ENCODE measurements at regions not wholly inside any gene's neighbourhood (a gene's known extent, or its start where the extent isn't known, plus 50 kb on each side); places are given as distances from the start of the nearest gene placed in this dataset.
A peak's percentile ranks its signal among the peaks of the same experiment; 100 is the strongest.
"Not testable (repeated sequence)": the region's sequence is repeated elsewhere in the genome, so short reads cannot be mapped to it uniquely, and the experiment has no call there.

- Histone ChIP-seq H3K36me3 (ENCODE audit: control insufficient read depth, insufficient read depth, low read length) (no peaks in the 10 kb centered on the region), H3K4me3 (ENCODE audit: insufficient read depth, low read depth, low read length) (peak overlapping the region; percentile 39), H3K27ac (ENCODE audit: insufficient read depth, low read depth, low read length, poor library complexity, severe bottlenecking) (no peak overlapping the region), H3K9me3 (ENCODE audit: control insufficient read depth, low read length) (no peaks in the 10 kb centered on the region), H3K27me3 (ENCODE audit: control insufficient read depth, insufficient read depth, low read length, poor library complexity, severe bottlenecking) (peaks cover 47% of the 10 kb centered on the region), H3K4me1 (ENCODE audit: control insufficient read depth, insufficient read depth, low read length) (no peaks in the 10 kb centered on the region)
- WGBS, 2 experiments, result 0% methylated on average over 44 of the region's 44 CpGs
These were observed 86.5 kb upstream of the CCDC180 start for GRCh38 chr9:97220894-97221477.

DNA sequence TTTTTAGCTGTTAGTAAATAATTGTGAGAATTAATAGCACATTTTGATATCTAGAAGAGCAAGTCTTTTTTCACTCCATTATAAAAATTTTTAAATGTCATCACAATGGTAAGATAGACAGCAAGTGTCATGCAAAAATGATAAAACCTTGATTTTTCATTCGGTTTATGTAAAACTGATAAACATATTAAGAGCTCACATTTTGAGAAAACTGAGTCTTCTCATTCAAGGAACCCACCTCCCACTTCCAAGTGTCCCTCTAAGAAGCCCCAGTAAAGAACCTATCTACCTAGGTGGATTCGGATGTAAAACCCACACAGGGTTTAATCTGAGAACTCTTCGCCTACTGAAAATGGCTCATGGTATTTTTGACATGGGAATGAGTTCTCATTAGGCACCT, 87.1 kb upstream of the CCDC180 start:
- H3K27me3 ChIP-seq (ENCODE audit: control insufficient read depth, insufficient read depth, low read length, poor library complexity, severe bottlenecking), result peaks cover 51% of the 10 kb centered on the region
- H3K9me3 ChIP-seq (ENCODE audit: control insufficient read depth, low read length); H3K4me3 ChIP-seq (ENCODE audit: insufficient read depth, low read depth, low read length); H3K36me3 ChIP-seq (ENCODE audit: control insufficient read depth, insufficient read depth, low read length); H3K4me1 ChIP-seq (ENCODE audit: control insufficient read depth, insufficient read depth, low read length); H3K27ac ChIP-seq (ENCODE audit: insufficient read depth, low read depth, low read length, poor library complexity, severe bottlenecking): not testable (repeated sequence)
- 17 to 20% methylated on average over 1 to 3 of the region's 3 CpGs for WGBS, 2 experiments

DNA sequence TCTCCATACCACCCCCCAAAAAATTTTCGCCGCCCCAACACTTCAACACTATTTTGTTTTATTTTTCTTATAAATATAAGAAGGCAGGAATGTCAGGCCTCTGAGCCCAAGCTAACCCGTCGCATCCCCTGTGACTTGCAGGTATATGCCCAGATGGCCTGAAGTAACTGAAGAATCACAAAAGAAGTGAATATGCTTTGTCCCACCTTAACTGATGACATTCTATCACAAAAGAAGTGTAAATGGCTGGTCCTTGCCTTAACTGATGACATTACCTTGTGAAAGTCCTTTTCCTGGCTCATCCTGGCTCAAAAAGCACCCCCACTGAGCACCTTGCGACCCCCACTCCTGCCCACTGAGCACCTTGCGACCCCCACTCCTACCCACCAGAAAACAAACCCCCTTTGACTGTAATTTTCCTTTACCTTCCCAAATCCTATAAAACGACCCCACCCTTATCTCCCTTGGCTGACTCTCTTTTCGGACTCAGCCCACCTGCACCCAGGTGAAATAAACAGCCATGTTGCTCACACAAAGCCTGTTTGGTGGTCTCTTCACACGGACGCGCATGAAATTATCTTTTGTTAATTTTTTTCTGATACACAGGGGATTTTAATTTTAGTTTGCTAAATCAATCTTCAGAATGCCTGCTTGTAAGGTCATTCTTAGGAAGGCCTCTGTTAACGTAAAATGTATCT, 87.9 kb upstream of the CCDC180 start:
- not testable (repeated sequence) for H3K4me1 ChIP-seq (ENCODE audit: control insufficient read depth, insufficient read depth, low read length); H3K36me3 ChIP-seq (ENCODE audit: control insufficient read depth, insufficient read depth, low read length); H3K4me3 ChIP-seq (ENCODE audit: insufficient read depth, low read depth, low read length); H3K27ac ChIP-seq (ENCODE audit: insufficient read depth, low read depth, low read length, poor library complexity, severe bottlenecking); H3K9me3 ChIP-seq (ENCODE audit: control insufficient read depth, low read length)
- peaks cover 53% of the 10 kb centered on the region for H3K27me3 ChIP-seq (ENCODE audit: control insufficient read depth, insufficient read depth, low read length, poor library complexity, severe bottlenecking)
- WGBS, 2 experiments, result 30 to 36% methylated on average over 4 to 10 of the region's 12 CpGs

DNA sequence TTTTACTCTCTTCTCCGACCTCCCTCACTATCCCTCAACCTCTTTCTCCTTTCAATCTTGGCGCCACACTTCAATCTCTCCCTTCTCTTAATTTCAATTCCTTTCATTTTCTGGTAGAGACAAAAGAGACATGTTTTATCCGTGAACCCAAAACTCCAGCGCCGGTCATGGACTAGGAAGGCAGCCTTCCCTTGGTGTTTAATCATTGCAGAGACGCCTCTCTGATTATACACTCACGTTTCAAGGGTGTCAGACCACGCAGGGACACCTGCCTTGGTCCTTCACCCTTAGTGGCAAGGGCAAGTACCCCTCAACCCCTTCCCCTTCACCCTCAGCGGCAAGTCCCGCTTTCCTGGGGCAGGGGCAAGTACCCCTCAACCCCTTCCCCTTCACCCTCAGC, 92.3 kb upstream of the CCDC180 start:
- H3K36me3 ChIP-seq (ENCODE audit: control insufficient read depth, insufficient read depth, low read length); H3K4me1 ChIP-seq (ENCODE audit: control insufficient read depth, insufficient read depth, low read length); H3K9me3 ChIP-seq (ENCODE audit: control insufficient read depth, low read length); H3K27ac ChIP-seq (ENCODE audit: insufficient read depth, low read depth, low read length, poor library complexity, severe bottlenecking); H3K4me3 ChIP-seq (ENCODE audit: insufficient read depth, low read depth, low read length): not testable (repeated sequence)
- 63 to 72% methylated on average over 8 of the region's 10 CpGs for WGBS, 2 experiments
- peaks cover 15% of the 10 kb centered on the region for H3K27me3 ChIP-seq (ENCODE audit: control insufficient read depth, insufficient read depth, low read length, poor library complexity, severe bottlenecking)

DNA sequence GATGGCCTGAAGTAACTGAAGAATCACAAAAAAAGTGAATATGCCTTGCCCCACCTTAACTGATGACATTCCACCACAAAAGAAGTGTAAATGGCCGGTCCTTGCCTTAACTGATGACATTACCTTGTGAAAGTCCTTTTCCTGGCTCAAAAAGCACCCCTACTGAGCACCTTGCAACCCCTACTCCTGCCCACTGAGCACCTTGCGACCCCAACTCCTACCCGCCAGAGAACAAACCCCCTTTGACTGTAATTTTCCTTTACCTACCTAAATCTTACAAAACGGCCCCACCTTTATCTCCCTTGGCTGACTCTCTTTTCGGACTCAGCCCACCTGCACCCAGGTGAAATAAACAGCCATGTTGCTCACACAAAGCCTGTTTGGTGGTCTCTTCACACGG, 92.9 kb upstream of the CCDC180 start:
- not testable (repeated sequence) for H3K9me3 ChIP-seq (ENCODE audit: control insufficient read depth, low read length); H3K36me3 ChIP-seq (ENCODE audit: control insufficient read depth, insufficient read depth, low read length); H3K27me3 ChIP-seq (ENCODE audit: control insufficient read depth, insufficient read depth, low read length, poor library complexity, severe bottlenecking); H3K27ac ChIP-seq (ENCODE audit: insufficient read depth, low read depth, low read length, poor library complexity, severe bottlenecking); H3K4me1 ChIP-seq (ENCODE audit: control insufficient read depth, insufficient read depth, low read length); H3K4me3 ChIP-seq (ENCODE audit: insufficient read depth, low read depth, low read length)
- 60 to 74% methylated on average over 6 of the region's 6 CpGs for WGBS, 2 experiments

DNA sequence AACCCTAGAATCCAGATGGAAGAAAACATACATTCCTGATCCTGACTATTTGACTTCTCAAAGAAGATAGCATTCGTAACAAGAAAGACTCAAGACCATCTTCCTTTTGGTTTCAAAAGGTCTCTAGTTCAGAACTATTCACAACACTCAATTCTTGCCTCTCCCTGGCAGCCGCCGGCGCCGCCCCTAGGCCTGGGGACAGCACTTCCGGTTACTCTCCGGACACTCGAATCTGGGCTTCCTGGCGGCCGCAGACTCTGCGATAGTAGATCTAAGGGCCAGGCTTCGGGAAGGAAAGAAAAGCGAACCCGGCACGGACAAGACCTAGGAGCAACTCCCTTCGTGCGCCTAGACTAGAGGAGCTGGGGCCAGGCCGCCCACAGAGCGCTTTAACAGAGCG, 107.8 kb upstream of the CCDC180 start:
- not testable (repeated sequence) for H3K27me3 ChIP-seq (ENCODE audit: control insufficient read depth, insufficient read depth, low read length, poor library complexity, severe bottlenecking); H3K27ac ChIP-seq (ENCODE audit: insufficient read depth, low read depth, low read length, poor library complexity, severe bottlenecking); H3K36me3 ChIP-seq (ENCODE audit: control insufficient read depth, insufficient read depth, low read length); H3K4me3 ChIP-seq (ENCODE audit: insufficient read depth, low read depth, low read length); H3K9me3 ChIP-seq (ENCODE audit: control insufficient read depth, low read length); H3K4me1 ChIP-seq (ENCODE audit: control insufficient read depth, insufficient read depth, low read length)
- WGBS, 2 experiments, result 93 to 95% methylated on average over 9 to 13 of the region's 20 CpGs

- 89 to 97% methylated on average over 4 of the region's 4 CpGs for WGBS, 2 experiments
- H3K36me3 ChIP-seq (ENCODE audit: control insufficient read depth, insufficient read depth, low read length); H3K4me3 ChIP-seq (ENCODE audit: insufficient read depth, low read depth, low read length); H3K4me1 ChIP-seq (ENCODE audit: control insufficient read depth, insufficient read depth, low read length); H3K27ac ChIP-seq (ENCODE audit: insufficient read depth, low read depth, low read length, poor library complexity, severe bottlenecking); H3K9me3 ChIP-seq (ENCODE audit: control insufficient read depth, low read length); H3K27me3 ChIP-seq (ENCODE audit: control insufficient read depth, insufficient read depth, low read length, poor library complexity, severe bottlenecking): not testable (repeated sequence)
These were observed 113.7 kb upstream of the CCDC180 start for GRCh38 chr9:97193767-97194166.

GRCh38 chr9:97188545-97188944, 118.9 kb upstream of the CCDC180 start:
- Histone ChIP-seq H3K4me3 (ENCODE audit: insufficient read depth, low read depth, low read length) (no peak overlapping the region), H3K9me3 (ENCODE audit: control insufficient read depth, low read length) (no peaks in the 10 kb centered on the region), H3K4me1 (ENCODE audit: control insufficient read depth, insufficient read depth, low read length) (no peaks in the 10 kb centered on the region), H3K27me3 (ENCODE audit: control insufficient read depth, insufficient read depth, low read length, poor library complexity, severe bottlenecking) (no peaks in the 10 kb centered on the region), H3K27ac (ENCODE audit: insufficient read depth, low read depth, low read length, poor library complexity, severe bottlenecking) (no peak overlapping the region), H3K36me3 (ENCODE audit: control insufficient read depth, insufficient read depth, low read length) (no peaks in the 10 kb centered on the region)
- WGBS, 2 experiments, result 83 to 94% methylated on average over 3 of the region's 3 CpGs

GRCh38 chr9:97187706-97188105, 119.8 kb upstream of the CCDC180 start:
- 91 to 100% methylated on average over 1 of the region's 1 CpG for WGBS, 2 experiments
- H3K27me3 ChIP-seq (ENCODE audit: control insufficient read depth, insufficient read depth, low read length, poor library complexity, severe bottlenecking); H3K4me1 ChIP-seq (ENCODE audit: control insufficient read depth, insufficient read depth, low read length); H3K4me3 ChIP-seq (ENCODE audit: insufficient read depth, low read depth, low read length); H3K27ac ChIP-seq (ENCODE audit: insufficient read depth, low read depth, low read length, poor library complexity, severe bottlenecking); H3K9me3 ChIP-seq (ENCODE audit: control insufficient read depth, low read length); H3K36me3 ChIP-seq (ENCODE audit: control insufficient read depth, insufficient read depth, low read length): not testable (repeated sequence)

DNA sequence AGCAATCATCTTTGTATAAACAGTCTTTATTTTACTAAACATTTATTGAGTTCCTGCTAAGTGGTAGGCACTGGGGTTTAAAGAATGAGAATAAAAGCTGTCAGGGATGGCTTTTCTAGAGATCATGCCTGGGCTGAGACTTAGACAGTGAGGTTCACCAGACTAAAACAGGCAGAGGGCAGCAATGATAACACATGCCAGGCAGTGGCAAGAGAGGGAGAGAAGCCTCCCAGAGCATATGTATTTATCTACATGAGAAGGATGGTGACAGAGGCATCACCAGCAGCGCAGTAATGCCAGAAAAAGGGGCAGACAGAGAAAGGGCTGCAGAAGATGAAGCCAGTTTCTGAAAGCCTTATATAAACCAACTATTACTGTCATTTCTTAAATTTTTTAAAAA, 121.0 kb upstream of the CCDC180 start:
- Histone ChIP-seq H3K36me3 (ENCODE audit: control insufficient read depth, insufficient read depth, low read length) (no peaks in the 10 kb centered on the region), H3K27ac (ENCODE audit: insufficient read depth, low read depth, low read length, poor library complexity, severe bottlenecking) (no peak overlapping the region), H3K9me3 (ENCODE audit: control insufficient read depth, low read length) (no peaks in the 10 kb centered on the region), H3K4me1 (ENCODE audit: control insufficient read depth, insufficient read depth, low read length) (no peaks in the 10 kb centered on the region), H3K4me3 (ENCODE audit: insufficient read depth, low read depth, low read length) (no peak overlapping the region), H3K27me3 (ENCODE audit: control insufficient read depth, insufficient read depth, low read length, poor library complexity, severe bottlenecking) (no peaks in the 10 kb centered on the region)
- 100% methylated on average over 1 of the region's 1 CpG; no CpG with 5 or more reads in 1 of the 2 experiments for WGBS, 2 experiments

DNA sequence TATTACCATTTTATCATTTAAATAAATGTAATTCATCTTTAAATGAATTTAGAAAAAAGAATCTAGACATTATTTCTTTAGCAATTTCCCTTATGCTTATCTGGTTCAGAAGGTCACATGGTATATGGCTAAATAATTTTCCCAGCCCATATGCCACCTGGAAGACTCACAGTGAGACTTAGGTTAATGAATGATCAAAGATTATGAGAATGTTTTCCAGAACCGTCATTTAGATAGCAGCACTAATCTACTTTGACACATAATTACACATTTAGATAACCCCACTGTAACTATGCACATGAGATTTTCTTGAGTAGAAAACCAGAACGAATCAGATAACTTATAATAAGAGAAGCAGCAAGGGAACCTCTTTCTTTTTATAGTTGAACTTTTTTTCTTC, 124.9 kb upstream of the CCDC180 start:
- not testable (repeated sequence) for H3K9me3 ChIP-seq (ENCODE audit: control insufficient read depth, low read length); H3K36me3 ChIP-seq (ENCODE audit: control insufficient read depth, insufficient read depth, low read length); H3K27me3 ChIP-seq (ENCODE audit: control insufficient read depth, insufficient read depth, low read length, poor library complexity, severe bottlenecking); H3K27ac ChIP-seq (ENCODE audit: insufficient read depth, low read depth, low read length, poor library complexity, severe bottlenecking); H3K4me1 ChIP-seq (ENCODE audit: control insufficient read depth, insufficient read depth, low read length); H3K4me3 ChIP-seq (ENCODE audit: insufficient read depth, low read depth, low read length)
- 100% methylated on average over 1 of the region's 2 CpGs; no CpG with 5 or more reads in 1 of the 2 experiments for WGBS, 2 experiments

All from ectodermal cell (in vitro differentiated cells).